NCI-H146 (cell line): ENCODE measurements at regions not wholly inside any gene's neighbourhood (a gene's known extent, or its start where the extent isn't known, plus 50 kb on each side); places are given as distances from the start of the nearest gene placed in this dataset.

Experiments used
- DNase-seq: peaks from one replicate; lab custom pipeline; 2025; lab: John Stamatoyannopoulos, UW

- no peak for DNase-seq
Observed at GRCh38 chr4:115938764-115939443, 825.5 kb upstream of the NDST4 start.

DNA sequence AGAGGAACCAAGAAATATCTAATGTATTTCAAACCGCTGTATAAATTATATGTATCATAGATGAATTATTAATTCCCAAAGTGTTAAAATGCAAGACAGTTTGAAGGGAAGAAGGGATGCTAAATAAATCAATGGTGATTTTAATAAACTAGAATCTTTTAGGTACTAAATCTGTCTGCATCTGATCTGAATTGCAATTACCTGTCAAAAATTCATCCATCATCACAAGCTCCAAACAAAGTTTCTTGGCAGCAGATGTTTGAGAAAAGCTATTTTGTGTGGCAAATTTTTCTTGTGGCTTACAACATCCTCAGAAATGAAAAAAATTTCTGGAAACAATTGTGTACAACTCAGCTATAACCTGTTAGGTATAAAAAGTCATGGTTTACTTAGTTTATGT, 816.0 kb upstream of the NDST4 start:
- no peak for DNase-seq

- DNase-seq = no peak
Observed at GRCh38 chr4:115927382-115927781, 814.0 kb upstream of the NDST4 start.

DNA sequence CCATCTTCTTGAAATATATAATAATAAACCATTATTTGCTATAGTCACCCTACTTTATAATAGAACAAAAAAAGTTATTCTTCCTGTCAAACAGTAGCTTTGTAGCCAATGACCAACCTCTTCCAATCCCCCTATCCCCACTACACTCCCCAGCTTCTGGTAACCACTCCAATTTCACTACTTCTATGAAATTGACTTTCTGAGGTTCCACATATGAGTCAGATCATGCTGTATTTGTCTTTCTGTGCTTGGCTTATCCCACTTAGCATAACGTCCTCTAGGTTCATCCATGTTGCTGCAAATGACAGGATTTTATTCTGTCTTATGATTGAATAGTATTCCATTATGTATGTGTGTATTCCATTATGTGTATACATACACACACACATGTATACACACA, 809.7 kb upstream of the NDST4 start:
- no peak for DNase-seq

DNA sequence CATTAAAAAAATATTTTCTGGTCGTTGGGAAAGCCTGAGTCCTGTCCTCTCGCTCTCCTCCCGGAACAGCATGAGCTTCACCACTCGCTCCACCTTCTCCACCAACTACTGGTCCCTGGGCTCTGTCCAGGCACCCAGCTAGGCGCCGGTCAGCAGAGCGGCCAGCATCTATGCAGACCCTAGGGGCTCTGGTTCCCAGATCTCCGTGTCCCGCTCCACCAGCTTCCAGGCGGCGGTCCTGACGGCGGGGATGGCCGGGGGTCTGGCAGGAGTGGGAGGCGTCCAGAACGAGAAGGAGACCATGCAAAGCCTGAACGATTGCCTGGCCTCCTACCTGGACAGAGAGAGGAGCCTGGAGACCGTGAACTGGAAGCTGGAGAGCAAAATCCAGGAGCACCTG, 807.2 kb upstream of the NDST4 start:
- no peak for DNase-seq

DNA sequence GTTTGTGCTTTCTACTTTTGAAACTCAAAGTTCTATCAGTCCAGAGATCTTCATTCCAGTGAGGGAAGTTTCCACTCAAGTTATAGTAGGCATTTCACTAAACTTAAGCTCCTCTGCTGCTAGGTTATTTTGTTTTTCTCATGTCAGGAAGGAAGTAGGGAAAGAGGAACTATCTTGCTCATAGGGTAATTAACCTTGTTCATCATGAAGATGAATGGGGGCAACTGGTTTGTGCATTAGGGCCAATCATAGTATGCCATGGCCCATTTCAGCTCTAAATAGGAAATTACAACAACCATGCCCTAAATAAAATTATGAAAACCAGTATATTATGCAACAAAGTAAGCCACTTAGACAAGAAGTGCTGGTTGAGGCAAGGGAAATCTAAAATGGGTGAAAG, 804.7 kb upstream of the NDST4 start:
- no peak for DNase-seq

- DNase-seq = no peak
Observed at GRCh38 chr4:115906428-115906827, 793.0 kb upstream of the NDST4 start.

DNA sequence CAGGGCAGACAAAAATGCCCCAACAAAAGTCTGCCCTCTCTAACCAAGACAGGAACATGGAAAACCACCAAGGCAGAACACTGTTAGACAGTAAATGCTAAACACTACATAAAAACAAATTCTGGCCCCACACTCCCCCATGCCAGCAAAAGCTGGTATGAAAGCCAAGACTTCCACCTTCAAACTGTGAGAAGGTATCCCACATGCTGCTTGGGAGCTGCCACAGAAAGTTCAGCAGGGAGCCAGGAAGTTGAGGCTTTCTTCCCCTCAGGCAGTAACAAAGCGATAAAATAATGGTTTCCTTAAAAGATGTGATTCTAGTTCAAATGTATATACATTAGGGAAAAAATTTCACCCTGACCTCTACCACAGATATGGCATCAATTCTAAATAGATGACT, 770.4 kb upstream of the NDST4 start:
- DNase-seq = no peak

DNA sequence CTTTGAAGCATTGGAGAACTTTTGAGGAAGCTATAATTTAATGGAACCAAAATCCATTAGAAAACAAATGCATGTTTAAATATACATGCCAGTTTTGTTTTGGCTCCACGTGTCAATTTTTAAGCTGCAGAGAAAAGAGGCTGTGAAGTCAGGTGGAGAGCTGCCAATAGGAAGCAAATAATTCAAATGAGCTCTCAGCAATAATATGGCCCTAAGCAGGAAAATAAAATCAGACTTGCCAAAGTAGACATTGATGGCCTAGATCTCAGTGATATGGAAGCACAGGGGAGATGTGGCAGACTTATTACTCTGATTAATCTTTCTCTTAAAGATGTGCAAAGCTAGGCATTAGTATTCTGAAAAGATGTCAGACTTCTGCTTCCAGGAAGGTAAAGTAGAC, 769.8 kb upstream of the NDST4 start:
- DNase-seq = no peak

DNA sequence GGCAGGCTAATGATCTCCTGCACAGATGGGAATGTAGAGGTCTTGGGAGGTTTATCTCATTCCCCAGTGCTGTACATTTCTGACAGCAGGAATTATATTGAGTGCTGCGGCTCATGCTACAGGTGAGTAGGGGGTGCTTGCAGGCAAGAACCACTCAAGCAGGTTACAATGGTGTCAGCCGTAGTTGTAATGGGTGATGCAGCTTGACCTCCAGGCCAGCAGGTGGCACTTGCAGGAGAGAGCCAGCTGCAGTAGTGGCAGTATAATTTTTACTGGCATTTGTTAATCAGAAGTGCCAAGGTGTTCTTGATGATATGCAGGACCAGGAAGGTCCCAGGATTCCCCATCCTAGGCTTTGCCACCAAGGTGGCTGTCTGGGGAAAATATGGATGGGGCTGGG, 759.6 kb upstream of the NDST4 start:
- no peak for DNase-seq

DNA sequence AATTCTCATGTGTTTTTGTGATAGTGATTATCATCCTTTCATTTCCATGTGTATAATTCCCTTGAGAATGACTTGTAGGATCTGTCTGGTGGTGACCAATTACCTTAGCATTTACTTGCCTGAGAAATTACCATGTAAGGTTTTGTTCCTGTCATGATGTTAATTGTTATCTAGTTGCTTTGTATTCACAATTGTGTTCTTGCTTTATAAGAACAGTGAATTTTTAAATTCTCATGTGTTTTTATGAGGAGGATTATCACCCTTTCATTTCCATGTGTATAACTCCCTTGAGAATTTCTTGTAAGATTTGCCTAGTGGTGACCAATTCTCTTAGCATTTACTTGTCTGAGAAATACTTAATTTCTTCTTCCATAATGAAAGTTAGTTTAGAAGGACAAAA, 758.2 kb upstream of the NDST4 start:
- no peak for DNase-seq

- DNase-seq = no peak
Observed at GRCh38 chr4:115866364-115866896, 753.0 kb upstream of the NDST4 start.

DNA sequence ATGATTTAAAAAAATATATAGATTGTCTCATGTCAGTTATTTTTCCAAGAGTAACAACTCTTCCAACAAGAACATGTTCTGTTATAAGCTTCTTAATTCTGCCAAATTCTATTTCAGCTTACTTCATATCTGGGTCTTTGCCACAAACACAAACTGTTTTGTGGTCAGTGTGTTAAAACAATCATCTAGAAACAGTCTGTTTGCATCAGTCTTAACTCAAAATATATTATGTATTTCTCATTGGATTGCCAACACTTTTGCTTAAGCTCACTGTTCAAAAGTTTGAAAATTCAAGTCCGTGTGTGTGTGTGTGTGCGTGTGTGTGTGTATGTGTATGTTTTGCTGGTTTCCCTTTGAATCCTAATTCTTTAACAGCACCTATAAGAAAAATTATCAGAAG, 752.3 kb upstream of the NDST4 start:
- DNase-seq = no peak

DNA sequence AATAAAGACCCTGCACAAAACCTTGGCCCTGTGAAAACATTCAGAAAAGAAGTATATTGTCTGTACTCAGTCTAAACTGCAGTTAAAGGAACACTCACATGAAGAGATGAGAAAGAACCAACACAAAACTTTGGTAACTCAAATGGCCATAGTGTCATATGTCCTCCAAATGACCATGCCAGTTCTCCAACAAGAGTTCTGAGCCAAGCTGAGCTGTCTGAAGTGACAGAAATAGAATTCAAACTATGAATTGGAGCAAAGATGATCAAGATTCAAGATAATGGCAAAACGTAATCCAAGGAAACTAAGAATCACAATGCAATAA, 739.3 kb upstream of the NDST4 start:
- DNase-seq = no peak

- peak; percentile 54 for DNase-seq
Observed at GRCh38 chr4:115851918-115852766, 738.7 kb upstream of the NDST4 start.

DNA sequence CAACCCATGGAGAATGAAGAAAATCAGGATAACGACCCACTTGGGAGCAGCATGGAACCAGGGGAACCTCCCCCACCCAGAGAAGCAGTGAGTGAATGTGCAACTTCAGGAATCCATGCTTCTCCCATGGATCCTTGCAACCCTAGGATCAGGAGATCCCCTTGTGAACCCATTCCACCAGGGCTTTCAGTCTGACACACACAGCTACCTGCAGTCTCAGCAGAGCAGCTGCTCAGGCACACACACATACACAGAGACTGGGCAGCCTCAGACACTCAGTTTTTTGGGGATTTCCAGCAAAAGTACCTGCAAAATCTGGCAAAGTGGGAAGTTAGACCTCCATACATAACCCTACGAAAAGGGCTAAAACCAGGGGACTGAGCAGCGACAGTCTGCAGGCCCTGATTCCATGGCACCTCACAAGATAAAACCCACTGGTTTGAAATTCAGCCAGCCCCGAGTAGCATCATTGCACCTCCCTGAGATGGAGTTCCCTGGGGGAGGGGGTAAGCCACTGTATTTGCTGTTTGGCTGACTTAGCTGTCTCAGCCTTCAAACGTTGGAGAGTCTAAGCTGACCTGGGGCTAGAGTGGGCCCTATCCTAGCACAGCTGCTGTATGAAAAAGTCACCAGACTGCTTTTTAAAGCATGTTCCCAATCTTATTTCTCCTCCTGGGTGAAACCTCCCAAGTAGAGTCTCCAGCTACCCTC, 737.5 kb upstream of the NDST4 start:
- no peak for DNase-seq

DNA sequence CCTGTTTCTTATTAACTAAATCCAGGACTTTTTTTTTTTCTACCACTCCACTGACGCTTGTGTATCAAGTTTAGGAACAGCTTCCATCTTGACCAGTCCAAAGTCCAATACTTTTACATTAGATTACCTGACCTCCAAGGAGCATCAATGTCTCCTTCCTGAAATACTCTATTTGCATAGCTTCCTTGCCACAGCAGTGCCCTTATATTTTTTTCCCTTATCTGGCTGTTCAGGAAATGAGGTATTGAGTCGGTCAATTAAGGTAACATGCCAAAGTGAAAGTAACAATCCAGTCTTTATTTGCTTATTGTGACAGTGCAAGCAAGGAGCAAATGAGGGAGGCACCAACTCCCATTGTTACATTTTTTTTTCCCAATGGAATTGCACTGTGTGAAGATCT, 730.8 kb upstream of the NDST4 start:
- peak; percentile 13 for DNase-seq

DNA sequence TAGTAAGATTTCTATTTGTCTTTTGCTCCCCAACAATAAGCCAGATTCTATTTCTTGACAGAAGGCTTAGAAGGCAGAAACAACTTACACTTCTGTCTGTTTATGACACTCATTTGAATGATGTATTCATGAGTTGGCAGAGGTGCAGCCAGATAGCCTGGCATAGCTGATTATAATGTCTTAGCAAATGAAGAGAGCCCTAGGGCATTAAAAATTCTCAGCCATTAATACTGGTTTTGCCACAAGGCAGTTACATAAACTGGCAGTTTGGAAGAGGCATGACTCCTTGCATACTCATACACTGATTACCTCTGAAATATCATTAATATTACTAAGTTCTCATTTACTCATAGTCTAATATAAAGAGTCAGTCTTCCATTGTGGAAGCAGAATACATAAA, 728.5 kb upstream of the NDST4 start:
- no peak for DNase-seq

- DNase-seq = no peak
Observed at GRCh38 chr4:115834441-115834840, 721.0 kb upstream of the NDST4 start.

DNA sequence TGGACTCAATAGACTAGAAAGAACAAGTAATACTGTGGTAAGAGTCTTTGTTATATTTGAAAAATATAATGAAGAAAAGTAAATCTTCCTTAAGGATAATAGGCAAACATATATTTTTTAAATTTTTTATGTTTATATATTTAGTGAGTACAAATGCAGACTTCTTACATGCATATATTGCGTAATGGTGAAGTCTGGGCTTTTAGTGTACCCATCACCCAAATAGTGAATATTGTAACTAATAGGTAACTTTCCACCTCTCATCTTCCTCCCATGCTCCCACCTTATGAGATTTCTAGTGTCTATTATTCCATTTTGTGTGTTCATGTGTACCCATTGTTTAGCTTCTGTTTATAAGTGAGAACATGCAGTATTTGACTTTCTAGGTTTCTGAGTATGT, 711.2 kb upstream of the NDST4 start:
- DNase-seq = no peak

DNA sequence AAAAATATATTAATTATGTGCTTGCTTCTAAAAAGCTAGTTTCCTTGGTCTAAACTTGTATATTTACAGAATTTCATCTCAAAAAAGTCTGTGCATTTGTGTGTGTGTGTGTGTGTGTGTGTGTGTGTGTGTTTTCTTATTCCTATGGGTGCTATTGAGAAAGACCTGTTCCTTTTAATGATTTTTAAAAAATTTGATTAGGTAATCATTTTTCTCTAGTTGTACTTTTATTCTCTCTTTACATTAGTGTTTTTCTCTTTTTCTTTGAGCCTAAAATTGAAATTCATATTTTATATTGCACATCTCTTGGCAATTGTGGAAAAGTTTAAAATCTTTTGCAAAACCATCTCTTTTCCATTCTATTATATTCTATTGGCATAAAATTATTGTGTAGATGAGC, 690.4 kb upstream of the NDST4 start:
- DNase-seq = no peak

- no peak for DNase-seq
Observed at GRCh38 chr4:115790812-115791211, 677.4 kb upstream of the NDST4 start.

GRCh38 chr4:115781528-115782146, 668.2 kb upstream of the NDST4 start:
- no peak for DNase-seq
